GM20000 (cell line): ENCODE measurements at regions not wholly inside any gene's neighbourhood (a gene's known extent, or its start where the extent isn't known, plus 50 kb on each side); places are given as distances from the start of the nearest gene placed in this dataset.
"Not testable (repeated sequence)": the region's sequence is repeated elsewhere in the genome, so short reads cannot be mapped to it uniquely, and the experiment has no call there.

Source experiments
- DNase-seq: peaks from one replicate; pipeline ENCODE4 v3.0.0; 2012; ENCODE audit warnings: low spot score
- CTCF ChIP-seq: IDR thresholded peaks from 2 replicates; pipeline ENCODE4 v1.5.1; 2012; ENCODE audit warnings: mild to moderate bottlenecking, control low read depth; ENCODE audit errors: extremely low read depth, missing control alignments

GRCh38 chr6:10081957-10082356 is 332.9 kb downstream of the TFAP2A start:
- no peak for TF ChIP-seq CTCF
- no peak for DNase-seq

- no peak for TF ChIP-seq CTCF
- no peak for DNase-seq
These were observed 333.8 kb downstream of the TFAP2A start for GRCh38 chr6:10081075-10081474.

GRCh38 chr6:10080561-10080960 is 334.3 kb downstream of the TFAP2A start:
- no peak for DNase-seq
- no peak for TF ChIP-seq CTCF

- no peak for TF ChIP-seq CTCF
- DNase-seq, result no peak
These were observed 336.3 kb downstream of the TFAP2A start for GRCh38 chr6:10078581-10078980.

GRCh38 chr6:10074726-10075125 is 340.1 kb downstream of the TFAP2A start:
- DNase-seq, result not testable (repeated sequence)

- no peak for TF ChIP-seq CTCF
- DNase-seq, result no peak
These were observed 341.5 kb downstream of the TFAP2A start for GRCh38 chr6:10073341-10073740.

GRCh38 chr6:10071631-10072220 is 343.1 kb downstream of the TFAP2A start:
- no peak for TF ChIP-seq CTCF
- DNase-seq, result no peak

- no peak for DNase-seq
- TF ChIP-seq CTCF, result no peak
These were observed 354.9 kb downstream of the TFAP2A start for GRCh38 chr6:10060004-10060403.
